HCT116 (cell line): ENCODE measurements at regions not wholly inside any gene's neighbourhood (a gene's known extent, or its start where the extent isn't known, plus 50 kb on each side); places are given as distances from the start of the nearest gene placed in this dataset.

Source experiments
- CTCF ChIP-seq, 3 experiments: fragments of 200-600 bp in 1 of 3; sonication (generic) in 1 of 3; IDR thresholded peaks in 2 of 3; conservative IDR thresholded peaks in 1 of 3; 2 replicates each; pipeline ENCODE4 v1.5.1; 2012 to 2017; ENCODE audit warnings: low read depth in 2 of 3, low read length in 2 of 3, antibody characterized with exemption in 1 of 3, borderline replicate concordance in 1 of 3, control low read depth in 1 of 3, mild to moderate bottlenecking in 1 of 3, mixed read lengths in 1 of 3, mixed run types in 1 of 3, moderate library complexity in 1 of 3; ENCODE audit not compliant: insufficient read depth in 1 of 3
- ELF1 ChIP-seq: IDR thresholded peaks from 2 replicates; pipeline ENCODE4 v1.6.1; 2012; ENCODE audit warnings: low read depth, borderline replicate concordance
- RAD21 ChIP-seq: IDR thresholded peaks from 2 replicates; pipeline ENCODE4 v1.6.1; 2012; ENCODE audit warnings: low read depth, mild to moderate bottlenecking

- TF ChIP-seq CTCF (IDR thresholded peaks at IDR 0.05 in 2 of 3, conservative IDR thresholded peaks at IDR 0.05 in 1 of 3; ENCODE audit: borderline replicate concordance in 1 of 3, insufficient read depth in 1 of 3, low read depth in 2 of 3, low read length in 2 of 3) (no peak), ELF1 (no peak), RAD21 (no peak)
Observed at GRCh38 chr20:7760247-7761031, 179.8 kb downstream of the HAO1 start.
